ENCODE measurements at regions not wholly inside any gene's neighbourhood (a gene's known extent, or its start where the extent isn't known, plus 50 kb on each side); places are given as distances from the start of the nearest gene placed in this dataset.
"Not testable (repeated sequence)": the region's sequence is repeated elsewhere in the genome, so short reads cannot be mapped to it uniquely, and the experiment has no call there.

DNA sequence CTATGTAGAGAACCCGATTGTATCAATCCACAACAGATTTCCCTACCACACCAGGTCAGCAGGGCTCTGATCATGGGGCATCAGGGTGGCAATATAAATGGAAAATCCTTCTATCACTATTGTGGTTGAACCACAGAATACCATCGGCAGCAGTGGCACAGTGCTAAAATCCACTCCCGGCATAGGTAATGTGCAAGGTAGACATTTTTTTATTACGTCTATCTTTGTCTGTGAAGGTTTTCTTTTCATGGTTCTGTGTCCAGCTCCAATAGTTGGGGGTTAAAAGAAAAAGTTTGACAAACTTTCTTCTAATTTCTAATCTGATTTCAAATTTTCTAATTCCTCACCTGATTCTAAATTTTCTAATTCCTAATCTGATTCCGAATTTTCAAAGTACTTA, 302.7 kb upstream of the PREP start:
- no peaks in the 10 kb centered on the region for H3K36me3 ChIP-seq (ENCODE audit: low read depth)
- DNase-seq = no peak
- H3K9me3 ChIP-seq = no peaks in the 10 kb centered on the region
- intact Hi-C loops (cut with DNase I, micrococcal nuclease) = no loop called here
- no peak overlapping the region for H3K4me3 ChIP-seq
- TF ChIP-seq, protein P1, sequence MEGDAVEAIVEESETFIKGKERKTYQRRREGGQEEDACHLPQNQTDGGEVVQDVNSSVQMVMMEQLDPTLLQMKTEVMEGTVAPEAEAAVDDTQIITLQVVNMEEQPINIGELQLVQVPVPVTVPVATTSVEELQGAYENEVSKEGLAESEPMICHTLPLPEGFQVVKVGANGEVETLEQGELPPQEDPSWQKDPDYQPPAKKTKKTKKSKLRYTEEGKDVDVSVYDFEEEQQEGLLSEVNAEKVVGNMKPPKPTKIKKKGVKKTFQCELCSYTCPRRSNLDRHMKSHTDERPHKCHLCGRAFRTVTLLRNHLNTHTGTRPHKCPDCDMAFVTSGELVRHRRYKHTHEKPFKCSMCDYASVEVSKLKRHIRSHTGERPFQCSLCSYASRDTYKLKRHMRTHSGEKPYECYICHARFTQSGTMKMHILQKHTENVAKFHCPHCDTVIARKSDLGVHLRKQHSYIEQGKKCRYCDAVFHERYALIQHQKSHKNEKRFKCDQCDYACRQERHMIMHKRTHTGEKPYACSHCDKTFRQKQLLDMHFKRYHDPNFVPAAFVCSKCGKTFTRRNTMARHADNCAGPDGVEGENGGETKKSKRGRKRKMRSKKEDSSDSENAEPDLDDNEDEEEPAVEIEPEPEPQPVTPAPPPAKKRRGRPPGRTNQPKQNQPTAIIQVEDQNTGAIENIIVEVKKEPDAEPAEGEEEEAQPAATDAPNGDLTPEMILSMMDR (IDR thresholded peaks at IDR 0.05) = no peak
- H3K4me1 ChIP-seq (ENCODE audit: low read depth) = no peaks in the 10 kb centered on the region
- no peak for ATAC-seq

DNA sequence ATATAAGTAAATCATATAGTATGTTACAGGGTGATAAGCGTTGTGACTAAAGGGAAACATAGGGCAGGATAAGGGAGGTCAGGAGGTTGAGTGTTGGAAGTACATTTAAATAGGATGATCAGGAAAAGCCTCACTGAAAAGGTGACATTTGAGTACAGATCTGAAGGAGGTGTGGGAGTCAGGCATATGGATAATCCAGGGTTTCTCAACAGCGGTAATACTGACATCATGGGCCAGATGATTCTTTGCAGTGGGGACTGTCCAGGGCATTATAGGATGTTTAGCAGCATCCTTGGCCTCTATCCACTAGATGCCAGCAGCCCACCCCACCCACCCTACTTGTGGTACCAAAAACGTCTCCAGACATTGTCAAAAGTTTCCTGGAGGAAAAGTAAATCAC, 292.6 kb upstream of the PREP start:
- no peak for DNase-seq
- intact Hi-C loops (cut with DNase I, micrococcal nuclease) = no loop called here
- H3K4me1 ChIP-seq (ENCODE audit: low read depth) = no peaks in the 10 kb centered on the region
- H3K4me3 ChIP-seq = no peak overlapping the region
- no peaks in the 10 kb centered on the region for H3K9me3 ChIP-seq
- H3K36me3 ChIP-seq (ENCODE audit: low read depth) = no peaks in the 10 kb centered on the region
- TF ChIP-seq, protein P1 (IDR thresholded peaks at IDR 0.05) = no peak
- no peak for ATAC-seq

DNA sequence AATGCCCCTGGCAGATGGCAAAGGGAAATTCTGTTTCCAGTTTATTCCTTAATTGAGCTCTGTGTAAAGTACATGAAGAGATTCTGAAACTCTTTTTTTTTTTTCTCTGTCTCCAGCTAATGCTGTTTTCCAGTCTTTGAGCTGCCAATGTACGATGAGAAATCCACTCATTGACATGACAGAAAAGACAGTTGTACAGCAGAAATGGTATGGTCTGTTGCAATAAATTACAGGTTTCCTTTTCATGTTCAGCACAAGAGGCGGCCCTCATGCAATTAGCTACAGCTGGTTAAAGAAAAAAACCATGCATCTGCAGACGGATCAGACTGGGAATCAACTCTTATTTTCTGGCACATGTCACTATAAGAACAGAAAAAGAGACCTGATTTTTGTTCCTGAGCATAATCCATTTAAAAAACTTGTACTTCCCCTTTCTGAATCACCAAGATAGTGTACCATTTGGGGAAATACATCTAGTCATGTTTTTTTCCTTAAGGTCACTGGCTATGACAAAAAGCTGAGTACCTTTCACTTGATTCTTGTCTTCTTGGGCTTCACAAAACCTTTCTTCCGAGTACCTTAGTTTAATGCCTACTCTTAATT, 289.8 kb upstream of the PREP start:
- TF ChIP-seq, protein P1 (IDR thresholded peaks at IDR 0.05) = no peak
- intact Hi-C loops (cut with DNase I, micrococcal nuclease) = no loop called here
- DNase-seq = no peak
- no peaks in the 10 kb centered on the region for H3K36me3 ChIP-seq (ENCODE audit: low read depth)
- no peaks in the 10 kb centered on the region for H3K4me1 ChIP-seq (ENCODE audit: low read depth)
- ATAC-seq = no peak
- H3K9me3 ChIP-seq = no peaks in the 10 kb centered on the region
- no peak overlapping the region for H3K4me3 ChIP-seq

DNA sequence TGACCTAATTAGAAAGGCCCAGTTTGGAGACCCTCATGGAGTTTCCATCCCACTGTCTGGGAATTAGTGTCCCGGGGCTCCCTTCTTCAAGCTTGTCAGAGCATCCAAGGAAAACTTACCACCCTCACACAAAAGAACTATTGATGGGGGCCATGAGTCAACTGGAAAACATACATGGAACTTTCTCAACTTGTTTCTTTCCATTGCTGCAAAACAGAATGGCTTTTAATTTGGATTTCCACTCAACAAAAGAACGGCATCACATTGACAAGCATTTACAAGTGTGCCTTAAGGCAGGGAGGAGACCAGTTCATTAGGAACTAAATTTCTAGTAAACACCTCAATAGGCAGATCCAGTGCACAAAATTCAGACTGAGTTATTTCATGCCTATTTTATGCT, 289.1 kb upstream of the PREP start:
- no peak overlapping the region for H3K4me3 ChIP-seq
- intact Hi-C loops (cut with DNase I, micrococcal nuclease) = no loop called here
- DNase-seq (no peak), ATAC-seq (no peak)
- H3K36me3 ChIP-seq (ENCODE audit: low read depth) = no peaks in the 10 kb centered on the region
- no peaks in the 10 kb centered on the region for H3K4me1 ChIP-seq (ENCODE audit: low read depth)
- TF ChIP-seq, protein P1 (IDR thresholded peaks at IDR 0.05) = no peak
- H3K9me3 ChIP-seq = peaks cover 4% of the 10 kb centered on the region

DNA sequence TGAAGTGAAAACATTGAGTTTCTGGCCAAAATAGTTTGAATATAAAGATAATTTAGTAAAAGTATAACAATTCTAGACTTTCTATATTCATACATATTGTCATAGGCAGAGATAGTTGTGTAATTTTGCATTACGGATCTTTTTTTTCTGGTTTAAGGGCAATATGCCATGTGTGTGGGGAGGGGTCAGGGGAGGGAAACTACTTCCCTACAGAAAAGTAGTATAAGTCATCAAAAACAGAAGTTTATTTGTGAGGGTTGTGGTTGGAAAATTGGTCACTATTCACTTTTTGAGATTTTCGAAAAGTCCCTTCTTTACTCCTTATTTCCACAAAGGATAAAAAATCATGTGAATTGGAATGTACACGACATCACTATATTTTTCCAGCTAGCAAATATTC, 288.2 kb upstream of the PREP start:
- TF ChIP-seq, protein P1 (IDR thresholded peaks at IDR 0.05) = no peak
- intact Hi-C loops (cut with DNase I, micrococcal nuclease) = no loop called here
- DNase-seq (peak in 1 of 3 donors; percentile 19), ATAC-seq (no peak)
- no peak overlapping the region for H3K4me3 ChIP-seq
- H3K4me1 ChIP-seq (ENCODE audit: low read depth) = no peaks in the 10 kb centered on the region
- no peaks in the 10 kb centered on the region for H3K36me3 ChIP-seq (ENCODE audit: low read depth)
- peaks cover 11% of the 10 kb centered on the region for H3K9me3 ChIP-seq

DNA sequence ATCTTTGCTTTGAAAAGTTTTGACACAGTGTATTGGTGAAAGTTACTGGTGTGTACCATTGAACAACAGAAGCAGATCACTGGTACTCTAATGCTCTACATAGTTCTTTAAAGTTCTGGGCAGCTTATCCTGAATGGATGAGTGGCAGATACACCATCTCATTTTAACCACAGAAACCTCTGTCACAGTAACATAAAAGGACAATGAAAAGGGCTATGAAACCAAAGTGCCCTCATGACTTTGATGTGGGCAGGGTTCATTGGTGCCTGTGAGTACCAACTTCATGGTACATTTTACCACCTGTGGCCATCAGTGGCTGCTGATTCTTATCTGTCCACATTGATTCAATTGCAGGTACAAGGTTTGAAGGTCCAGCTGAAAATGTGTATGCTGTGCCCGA, 285.7 kb upstream of the PREP start:
- H3K9me3 ChIP-seq = peaks cover 11% of the 10 kb centered on the region
- DNase-seq = no peak
- intact Hi-C loops (cut with DNase I, micrococcal nuclease) = no loop called here
- no peaks in the 10 kb centered on the region for H3K4me1 ChIP-seq (ENCODE audit: low read depth)
- TF ChIP-seq, protein P1 (IDR thresholded peaks at IDR 0.05) = no peak
- no peaks in the 10 kb centered on the region for H3K36me3 ChIP-seq (ENCODE audit: low read depth)
- H3K4me3 ChIP-seq = no peak overlapping the region
- no peak for ATAC-seq

DNA sequence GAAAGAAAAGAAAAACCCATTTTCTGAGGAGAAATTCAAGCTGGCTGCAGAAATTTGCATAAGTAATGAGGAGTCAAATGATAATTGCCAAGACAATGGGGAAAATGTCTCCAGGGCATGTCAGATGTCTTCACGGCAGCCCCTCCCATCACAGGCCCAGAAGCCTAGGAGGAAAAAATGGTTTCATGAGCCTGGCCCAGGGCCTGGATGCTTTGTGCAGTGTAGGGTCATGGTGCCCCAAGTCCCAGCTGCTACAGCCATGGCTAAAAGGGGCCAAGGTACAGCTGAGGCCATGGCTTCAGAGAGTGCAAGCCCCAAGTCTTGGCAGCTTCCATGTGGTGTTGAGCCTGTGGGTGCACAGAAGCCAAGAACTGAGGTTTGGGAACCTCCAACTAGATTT, 283.9 kb upstream of the PREP start:
- intact Hi-C loops (cut with DNase I, micrococcal nuclease) = not testable (repeated sequence)

More for the DNA sequence above, 283.9 kb upstream of the PREP start:
- DNase-seq; H3K36me3 ChIP-seq (ENCODE audit: low read depth); ATAC-seq; H3K4me3 ChIP-seq; H3K4me1 ChIP-seq (ENCODE audit: low read depth): not testable (repeated sequence)
- peaks cover 11% of the 10 kb centered on the region for H3K9me3 ChIP-seq

All from mucosa of descending colon (tissue), 3 donors.